Stimulated activated CD4-positive, alpha-beta T cell treated with anti-CD3 and anti-CD28 coated beads, Interleukin-1b, Interleukin-23, amount 100 ng/mL, for 4 hours (primary cell): ENCODE measurements at regions not wholly inside any gene's neighbourhood (a gene's known extent, or its start where the extent isn't known, plus 50 kb on each side); places are given as distances from the start of the nearest gene placed in this dataset.

ENCODE experiments used
- DNase-seq, 2 donors: peaks; one replicate each; pipeline ENCODE4 v3.0.0-alpha.2; 2020; ENCODE audit warnings: low read depth in 2 of 2

DNA sequence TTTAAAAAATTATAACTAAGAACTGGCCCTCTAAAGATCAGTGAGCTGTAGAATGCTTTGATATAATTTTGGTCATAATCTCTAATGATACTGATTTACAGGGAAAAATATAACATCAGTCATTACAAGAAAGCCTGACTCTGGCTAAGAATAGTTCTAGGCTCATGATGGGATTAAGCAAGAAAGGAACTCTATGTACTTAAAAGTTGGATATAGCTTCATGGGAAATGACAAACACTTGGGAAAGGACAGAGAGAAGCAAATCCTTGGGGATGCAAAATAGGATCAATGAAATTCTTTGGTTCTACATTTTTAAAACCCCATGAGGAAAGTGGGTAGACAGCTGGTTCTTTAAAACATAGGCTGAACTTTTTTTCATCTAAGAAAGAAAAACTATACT is 472.7 kb upstream of the NR2F2 start:
- no peak for DNase-seq

DNA sequence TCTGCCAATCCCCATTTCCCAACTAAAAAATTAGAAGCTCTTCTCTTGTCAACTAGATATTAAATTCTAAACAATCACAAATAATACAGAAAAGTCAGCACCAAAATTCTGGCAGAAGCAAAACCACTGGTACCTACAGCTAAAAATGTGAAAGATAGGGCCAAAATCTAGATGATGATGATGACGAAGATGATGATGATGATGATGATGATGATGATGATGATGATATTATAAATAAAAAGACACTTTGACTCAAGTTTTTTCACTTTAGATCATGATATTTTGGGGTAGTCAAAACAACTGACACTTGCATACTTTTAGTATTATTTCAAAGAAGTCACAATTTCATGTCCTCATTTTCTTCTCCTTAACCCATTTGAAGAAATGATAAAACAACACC is 470.1 kb upstream of the NR2F2 start:
- no peak for DNase-seq

DNA sequence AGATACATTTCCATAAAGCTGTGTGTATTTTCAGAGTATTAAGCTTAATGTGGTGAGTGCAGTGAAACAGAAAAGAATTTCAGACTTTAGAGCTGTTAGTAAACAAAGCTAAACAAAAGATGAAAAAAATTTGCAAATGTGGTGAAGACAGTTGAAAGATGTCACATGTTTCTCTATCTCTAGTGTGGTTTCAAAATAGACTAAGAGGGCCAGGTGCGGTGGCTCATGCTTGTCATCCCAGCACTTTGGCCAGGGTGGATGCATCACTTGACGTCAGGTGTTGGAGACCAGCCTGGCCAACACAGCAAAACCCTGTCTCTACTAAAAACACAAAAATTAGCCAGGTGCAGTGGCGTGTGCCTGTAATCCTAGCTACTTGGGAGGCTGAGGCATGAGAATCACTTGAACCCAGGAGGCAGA is 466.0 kb upstream of the NR2F2 start:
- DNase-seq: no peak

DNA sequence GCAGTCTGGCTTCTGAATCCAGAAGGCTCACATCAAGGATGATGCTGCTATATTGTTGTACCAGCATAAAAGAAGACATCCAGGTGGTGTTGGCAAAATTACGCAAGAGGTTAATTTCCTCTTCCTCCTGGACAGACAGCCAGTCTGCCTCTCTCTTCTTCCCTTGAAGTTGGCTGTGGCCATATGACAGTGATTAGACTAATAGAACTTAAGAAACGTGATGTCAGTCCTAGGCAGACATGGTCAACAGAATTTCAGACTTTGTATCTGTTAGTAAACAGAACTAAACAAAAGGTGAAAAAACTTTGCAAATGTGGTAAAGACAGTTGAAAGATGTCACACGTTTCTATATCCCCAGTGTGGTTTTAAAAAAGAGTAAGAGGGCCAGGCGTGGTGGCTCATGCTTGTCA is 465.2 kb upstream of the NR2F2 start:
- no peak for DNase-seq

DNA sequence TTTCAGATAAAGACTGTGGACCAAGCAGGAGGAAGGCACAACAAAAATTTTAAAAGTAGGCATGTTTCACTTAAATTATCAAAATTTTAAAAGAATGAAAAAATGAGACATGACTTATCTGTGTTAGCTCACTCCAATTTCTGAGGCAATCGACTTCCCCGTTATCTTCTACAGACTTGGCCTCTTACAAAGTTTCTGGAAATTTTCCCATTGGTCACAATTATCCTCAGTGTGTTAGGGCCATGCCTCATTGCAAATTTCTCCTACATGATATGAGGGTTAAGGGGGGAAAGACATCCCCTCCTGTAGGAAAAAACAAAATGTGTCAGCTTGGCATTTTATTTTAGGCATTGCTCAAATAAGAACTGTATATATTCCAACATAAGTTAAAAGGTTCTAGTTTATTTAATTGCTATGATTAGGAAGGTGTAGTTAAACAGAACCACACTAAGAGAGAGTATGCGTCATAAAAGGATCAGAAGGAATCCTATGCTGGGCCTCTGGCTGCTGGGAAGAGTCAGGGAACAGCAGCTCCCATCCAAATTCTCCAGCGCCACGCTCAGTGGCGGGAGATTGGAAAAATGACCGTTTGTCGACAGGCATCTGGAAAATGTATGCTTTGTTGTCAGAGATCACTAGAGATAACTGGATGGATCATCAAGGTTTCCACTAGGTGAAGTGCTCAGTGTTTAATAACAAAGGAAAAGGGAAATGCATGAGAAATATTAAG is 463.6 kb upstream of the NR2F2 start:
- no peak for DNase-seq

DNA sequence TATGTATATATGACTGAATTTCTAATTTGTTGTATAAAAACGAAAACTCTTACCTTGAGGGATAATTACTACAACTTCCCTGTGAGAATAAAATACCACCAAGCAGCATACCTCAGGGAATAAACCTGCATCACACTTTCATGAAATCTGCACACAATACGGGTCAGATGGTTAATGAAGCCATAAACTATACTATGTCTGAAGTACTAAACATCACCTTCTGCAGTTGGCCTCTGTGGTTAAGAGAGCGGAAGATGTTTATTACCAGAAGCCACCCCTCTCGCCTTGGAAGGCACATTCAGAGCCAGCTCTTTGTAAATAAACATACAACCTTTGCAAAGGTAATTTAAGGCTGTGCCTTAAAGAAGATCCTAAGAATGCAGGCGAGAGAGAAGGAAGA is 462.1 kb upstream of the NR2F2 start:
- no peak for DNase-seq

DNA sequence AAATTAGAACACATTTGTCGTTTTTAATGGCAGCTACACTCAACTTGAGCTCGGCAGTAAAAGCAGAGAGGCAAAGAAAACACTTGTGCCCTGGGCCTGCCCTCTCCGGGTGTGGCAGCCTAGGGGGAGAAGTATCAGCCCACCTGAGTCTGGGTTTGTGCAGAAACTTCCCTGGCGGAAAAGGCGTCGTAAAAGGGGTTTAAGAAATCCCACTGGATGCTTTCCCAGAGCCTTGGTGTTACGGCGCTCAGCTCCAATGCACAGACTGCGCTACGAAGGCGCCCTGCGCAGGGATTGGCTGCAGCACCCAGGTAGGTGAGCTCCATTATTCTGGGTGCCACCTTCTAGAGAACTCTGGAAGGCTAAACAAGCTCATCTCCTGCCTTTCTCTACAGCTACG is 461.5 kb upstream of the NR2F2 start:
- DNase-seq: no peak

DNA sequence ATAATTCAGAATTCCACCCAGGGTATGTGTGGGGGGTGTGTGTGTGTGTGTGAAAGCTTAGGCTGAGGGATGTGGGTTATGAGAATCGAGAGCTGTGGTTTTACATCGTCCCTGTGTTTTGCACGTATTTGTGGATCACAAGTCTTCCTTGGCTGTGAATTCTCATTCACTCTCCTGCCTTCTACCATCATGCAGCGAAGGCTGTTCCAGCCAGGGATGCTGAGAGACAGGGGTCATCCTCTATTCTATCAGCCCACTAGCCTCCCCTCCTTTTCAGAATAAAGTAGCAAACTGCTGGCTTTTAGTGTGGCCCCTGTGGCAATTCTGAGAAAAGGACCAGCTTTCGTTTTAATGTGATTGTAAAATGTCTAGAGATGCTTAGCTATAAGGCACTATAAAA is 460.6 kb upstream of the NR2F2 start:
- no peak for DNase-seq

DNA sequence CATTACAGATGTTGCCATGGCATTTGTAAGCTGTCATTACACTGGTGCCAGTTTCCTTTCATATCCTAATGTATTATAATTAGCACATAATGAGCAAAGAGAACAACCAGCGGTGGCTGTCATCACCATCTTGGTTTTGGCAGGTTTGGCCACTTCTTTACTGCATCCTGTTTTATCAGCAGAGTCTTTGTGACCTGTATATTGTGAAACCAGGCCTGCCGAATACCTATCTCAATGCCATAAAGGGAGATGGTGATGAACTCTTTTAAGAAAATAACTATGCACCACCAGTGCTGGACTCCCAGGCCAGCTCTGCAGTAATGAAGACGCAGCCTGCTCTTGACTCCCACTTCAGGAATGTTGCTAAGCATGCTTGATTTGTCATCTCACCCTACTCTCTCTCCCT is 458.1 kb upstream of the NR2F2 start:
- no peak for DNase-seq

DNA sequence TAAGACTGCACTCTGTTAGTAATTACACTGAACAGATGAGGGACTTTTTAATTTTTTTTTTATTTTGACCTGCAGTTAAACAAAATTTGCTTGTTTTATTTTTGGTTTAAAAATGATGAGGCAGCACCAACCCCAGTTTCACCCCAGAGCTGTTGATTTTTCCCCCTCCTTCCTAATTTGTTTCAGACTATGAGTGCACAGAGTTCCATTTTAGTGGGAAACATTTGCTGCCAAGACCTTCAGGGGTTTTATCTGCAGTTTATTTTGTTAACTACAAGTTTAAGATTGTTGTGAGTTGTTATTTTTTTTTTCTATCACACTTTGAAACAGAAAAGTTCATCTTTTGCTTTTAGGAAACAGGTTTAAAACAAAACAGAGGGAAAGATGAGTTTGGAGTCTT is 455.9 kb upstream of the NR2F2 start:
- no peak for DNase-seq

DNA sequence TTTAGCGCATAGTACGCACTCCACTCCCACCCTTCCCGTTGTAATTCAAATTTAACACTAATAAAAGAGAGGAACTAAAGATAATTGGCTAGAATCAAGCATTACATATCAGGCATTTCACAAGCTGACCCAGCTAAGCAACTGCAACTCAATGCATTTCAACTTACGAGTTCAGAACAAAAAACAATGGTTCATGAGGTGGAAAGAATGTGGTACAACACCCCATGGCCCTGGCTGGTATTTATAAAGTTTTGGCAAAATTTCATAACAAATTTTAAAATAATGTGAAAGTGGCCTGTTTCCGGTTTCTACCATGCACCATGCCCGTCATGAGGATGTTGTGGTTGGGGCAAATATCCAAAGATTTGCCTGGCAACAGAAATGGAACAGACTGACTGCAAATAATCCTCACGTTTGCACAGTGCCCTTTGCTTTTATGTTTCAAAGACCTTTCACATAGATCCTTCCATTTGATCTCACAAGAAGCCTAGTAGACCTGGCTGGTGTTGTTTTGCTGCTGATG is 455.3 kb upstream of the NR2F2 start:
- DNase-seq: no peak

DNA sequence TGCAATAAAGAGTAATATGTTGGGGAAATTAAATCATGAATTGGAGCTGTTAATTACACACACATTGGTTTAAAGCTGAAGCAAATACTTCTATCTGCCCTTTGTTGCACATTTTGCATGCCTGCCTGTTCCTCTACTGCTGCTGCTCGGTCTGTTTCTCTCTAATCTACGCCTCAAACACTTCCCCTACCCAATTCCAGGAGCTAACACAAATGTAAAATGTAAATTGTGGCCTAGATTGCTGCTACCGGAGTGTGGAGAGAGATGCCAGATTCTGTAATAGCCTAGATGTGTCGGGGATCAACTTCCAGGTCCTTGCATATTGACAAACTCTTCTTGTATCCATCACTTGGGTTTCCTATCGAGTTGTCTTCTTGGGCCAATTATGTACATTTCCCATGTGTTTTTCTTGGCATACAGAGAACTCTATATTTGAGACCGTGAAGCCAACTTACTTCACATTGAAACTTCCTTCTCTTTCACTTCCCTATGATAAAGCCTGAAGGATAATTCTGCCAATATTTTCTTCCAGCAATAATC is 450.4 kb upstream of the NR2F2 start:
- DNase-seq: no peak

DNA sequence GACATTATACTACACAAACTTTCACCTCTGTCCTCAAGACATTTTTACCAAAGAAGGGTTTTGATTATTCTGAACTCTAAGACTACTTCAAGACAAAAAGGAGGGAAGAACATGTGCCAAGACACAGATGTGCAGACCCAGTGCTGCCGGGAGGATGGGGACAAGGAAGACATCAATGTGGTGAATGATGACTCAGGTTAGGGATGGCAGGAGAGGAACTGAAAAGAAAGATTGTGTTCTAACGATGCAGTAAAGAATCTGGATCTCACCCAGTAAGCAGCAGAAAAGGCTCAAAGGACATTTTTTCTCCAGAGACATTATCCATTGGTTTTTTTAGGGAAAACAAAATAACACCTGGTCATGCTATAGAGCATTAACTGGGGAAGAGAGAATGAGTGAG is 449.9 kb upstream of the NR2F2 start:
- no peak for DNase-seq

DNA sequence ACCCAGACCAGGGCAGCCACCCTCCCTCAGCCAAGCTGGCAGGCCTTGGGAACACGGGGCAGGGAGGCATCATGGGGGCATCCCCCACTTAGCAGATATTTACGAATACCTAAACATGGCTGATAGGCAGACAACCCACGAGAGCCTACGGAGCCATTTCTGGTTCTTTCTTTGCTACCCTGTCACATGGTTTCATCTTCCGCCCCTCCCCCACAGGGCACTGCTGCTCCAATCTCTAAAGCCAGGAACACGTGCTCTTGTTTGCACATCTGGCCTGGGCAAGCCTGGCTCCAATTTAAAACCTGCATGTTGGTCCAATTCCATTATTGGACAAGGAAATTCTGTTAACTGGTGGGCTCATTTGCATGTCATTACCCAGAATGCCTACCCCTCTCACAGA is 447.4 kb upstream of the NR2F2 start:
- DNase-seq: no peak

DNA sequence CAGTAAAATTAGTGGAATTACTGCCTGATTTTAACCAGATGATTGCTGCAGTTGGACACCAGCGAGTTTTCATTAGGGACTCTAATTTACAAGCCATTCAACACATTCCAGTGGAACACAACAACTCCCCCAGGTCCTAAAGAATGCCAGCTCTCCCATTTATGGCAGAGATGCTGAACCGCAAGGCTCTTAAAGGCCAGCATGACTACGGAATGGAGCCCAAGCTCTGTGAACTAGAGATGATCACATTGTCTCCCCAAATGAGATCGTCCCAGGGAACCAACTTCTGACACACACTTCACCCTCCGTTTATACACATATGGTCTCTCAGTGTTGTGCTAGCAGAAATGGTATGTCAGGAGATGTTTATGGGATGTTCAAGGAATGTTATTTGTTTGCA is 446.2 kb upstream of the NR2F2 start:
- DNase-seq: no peak

DNA sequence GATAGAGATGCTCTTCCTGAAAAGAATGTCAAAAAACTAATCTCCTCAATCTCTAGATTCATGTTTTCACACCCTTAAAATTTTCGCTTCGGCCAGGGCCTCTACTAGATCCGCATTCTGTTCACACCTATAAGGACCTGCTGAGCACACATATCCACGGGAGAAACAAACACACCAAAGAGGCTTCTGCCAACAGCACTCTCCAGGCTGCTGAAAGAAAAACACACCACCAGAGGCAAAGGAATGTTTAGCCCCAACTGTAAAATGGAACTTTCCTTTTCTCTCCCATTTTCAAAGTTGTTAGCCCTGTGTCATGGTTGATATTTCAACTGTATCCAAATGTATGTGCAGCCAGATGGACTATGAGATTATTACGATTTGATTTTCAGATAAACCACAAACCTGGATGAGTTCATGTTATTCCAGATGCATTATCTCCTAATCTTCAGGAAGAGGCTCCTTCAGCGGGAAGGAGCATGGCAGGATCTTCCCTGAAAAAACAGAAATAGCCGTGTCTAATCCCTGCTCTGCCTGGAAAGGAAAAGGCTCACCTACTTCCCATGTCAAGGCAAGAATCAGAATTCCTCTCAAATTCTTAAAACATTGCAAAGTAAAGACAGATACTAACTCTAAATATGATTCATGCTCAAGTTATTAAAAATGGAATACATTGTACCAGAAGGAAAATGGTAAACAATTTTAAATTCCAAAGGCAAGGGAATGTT is 442.7 kb upstream of the NR2F2 start:
- DNase-seq: no peak

DNA sequence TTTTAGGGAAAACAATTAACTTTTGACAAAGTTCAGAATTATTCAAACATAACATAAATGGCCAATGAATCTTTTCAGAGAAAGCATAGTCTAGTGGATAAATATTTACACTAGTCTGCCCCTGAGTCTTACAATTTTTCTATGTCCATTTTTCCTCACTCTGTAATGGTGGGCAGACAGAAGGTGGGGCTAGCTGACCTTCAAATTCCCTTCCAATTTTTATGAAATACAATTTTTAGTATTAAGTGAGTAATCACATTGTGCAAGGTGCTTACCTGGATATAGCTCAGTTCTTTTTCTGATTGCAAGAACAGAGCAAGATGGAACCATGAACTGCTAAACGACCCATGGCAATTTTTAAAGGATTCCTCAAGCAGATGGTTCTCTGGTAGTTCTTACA is 441.7 kb upstream of the NR2F2 start:
- no peak for DNase-seq

DNA sequence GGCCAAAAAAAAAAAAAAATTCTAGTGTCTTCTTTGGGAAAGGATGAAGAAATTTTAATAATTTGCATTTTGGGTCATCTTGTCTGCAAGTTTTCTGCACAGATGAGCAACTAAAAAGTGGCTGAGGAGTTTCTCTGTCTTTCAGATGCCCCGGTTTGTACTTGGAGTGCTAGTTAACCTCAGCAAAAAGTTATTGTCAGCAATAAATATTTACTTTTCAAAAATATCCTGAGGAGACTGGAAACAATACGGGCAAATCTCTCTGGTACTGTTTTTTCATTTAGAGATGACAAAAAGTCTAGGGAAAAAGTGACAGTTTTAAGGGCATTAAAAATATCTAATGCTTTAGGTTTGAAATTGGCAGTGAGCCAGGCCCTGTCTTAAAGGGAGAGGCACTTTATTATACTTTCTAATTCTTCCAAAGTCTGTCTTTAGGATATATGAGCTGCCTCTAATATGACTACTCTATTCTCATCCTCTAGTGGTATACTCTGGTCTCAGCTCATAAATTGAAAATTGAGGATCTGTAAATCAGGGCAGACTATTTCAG is 436.0 kb upstream of the NR2F2 start:
- DNase-seq: no peak

DNA sequence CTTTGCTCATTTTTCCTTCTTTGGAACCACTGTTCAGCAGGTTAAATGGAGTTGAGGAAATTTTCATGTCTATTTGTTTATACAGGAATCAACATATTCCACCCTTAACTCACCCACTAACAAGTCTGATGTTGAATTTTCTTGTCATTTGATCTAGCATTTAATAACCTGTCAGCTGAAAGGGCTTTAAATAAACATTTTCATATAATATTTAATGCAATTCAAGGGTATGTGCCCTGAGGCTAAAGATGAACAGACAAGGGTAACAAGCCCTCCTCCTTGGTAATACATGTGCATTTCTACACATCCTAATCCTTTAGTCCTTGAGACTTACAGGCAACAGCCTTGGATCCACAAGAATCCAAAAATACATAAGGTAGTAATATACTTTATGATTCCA is 435.0 kb upstream of the NR2F2 start:
- DNase-seq: no peak

DNA sequence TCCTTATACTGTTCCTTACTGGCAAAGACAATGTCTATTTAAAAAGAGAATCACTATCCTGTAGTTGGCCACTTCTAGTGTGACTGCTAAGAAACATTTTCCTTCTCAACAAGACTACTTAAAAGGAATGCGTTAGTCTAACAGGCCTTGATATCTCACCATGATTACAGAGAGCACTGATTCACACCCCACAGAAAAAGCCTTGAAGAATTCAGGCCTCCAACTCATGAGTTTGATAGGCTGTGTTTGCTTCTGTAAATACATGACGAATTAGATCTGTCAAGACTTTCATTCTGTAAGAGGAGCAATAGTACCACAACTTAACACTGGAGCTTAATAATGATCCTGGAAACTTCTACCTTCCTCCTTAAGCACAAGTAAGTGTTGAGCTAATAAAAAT is 432.8 kb upstream of the NR2F2 start:
- no peak for DNase-seq

DNA sequence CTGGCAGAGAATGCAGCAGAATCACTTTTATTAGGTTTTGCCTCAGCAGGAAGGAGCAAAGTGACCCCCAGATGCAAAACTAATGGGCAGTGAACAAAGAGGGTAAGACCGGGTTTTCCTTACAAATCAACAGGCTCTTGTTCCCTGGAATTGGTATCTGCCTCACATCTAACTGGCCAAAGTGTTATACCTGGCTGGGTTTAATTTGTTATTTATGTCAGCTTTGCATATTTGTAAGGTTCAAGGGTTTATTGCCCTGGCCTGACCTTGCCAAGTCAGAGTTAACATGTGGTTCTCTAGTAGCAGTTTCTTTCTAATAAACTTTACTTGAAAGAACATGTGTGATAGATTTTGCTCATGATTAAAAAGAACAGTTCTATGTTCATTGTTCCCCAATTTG is 431.7 kb upstream of the NR2F2 start:
- no peak for DNase-seq

DNA sequence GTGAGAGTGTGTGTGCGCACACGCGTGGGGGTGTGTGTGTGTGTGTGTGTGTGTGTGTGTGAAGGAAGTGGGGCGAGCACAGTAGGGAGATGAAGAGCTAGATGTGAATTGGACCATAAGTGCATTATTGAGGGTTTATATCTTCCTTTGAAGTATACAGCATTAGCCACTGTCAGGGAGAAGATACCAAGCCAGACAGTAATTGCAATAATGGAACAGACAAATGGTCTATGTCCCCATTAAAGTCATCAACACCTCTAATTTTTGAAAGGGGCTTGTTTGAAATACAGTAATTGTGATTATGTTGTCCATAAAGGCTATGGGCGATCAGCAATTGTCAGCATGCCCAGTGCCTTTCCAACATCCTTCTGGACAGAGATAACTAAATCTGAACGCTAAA is 429.2 kb upstream of the NR2F2 start:
- no peak for DNase-seq

DNA sequence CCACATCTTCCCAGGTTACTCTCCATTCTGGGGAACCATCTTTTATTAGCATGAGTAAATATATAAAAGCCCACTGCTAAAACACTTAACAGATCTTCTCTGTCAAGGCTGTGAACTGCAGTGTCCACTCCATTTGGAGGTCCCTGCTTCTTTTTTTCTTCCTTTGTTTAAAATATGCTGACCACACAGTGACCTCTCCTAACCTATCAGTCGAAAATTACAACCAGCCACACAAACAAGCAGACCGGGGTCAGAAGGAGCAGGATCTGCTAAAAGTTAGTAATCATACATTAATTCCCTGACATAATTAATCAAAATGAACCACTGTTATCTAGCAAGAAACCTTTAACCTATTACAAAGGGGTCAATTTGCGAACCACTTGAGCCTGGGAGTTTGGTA is 427.9 kb upstream of the NR2F2 start:
- DNase-seq: no peak
